HG02852 (cell line): ENCODE measurements at regions not wholly inside any gene's neighbourhood (a gene's known extent, or its start where the extent isn't known, plus 50 kb on each side); places are given as distances from the start of the nearest gene placed in this dataset.
"Not testable (repeated sequence)": the region's sequence is repeated elsewhere in the genome, so short reads cannot be mapped to it uniquely, and the experiment has no call there.

ENCODE experiments used
- ATAC-seq: cut with Tn5 transposase; IDR thresholded peaks from one replicate; pipeline ENCODE4 v1.9.1; 2021; ENCODE audit warnings: mild to moderate bottlenecking, moderate library complexity; ENCODE audit not compliant: unreplicated experiment

DNA sequence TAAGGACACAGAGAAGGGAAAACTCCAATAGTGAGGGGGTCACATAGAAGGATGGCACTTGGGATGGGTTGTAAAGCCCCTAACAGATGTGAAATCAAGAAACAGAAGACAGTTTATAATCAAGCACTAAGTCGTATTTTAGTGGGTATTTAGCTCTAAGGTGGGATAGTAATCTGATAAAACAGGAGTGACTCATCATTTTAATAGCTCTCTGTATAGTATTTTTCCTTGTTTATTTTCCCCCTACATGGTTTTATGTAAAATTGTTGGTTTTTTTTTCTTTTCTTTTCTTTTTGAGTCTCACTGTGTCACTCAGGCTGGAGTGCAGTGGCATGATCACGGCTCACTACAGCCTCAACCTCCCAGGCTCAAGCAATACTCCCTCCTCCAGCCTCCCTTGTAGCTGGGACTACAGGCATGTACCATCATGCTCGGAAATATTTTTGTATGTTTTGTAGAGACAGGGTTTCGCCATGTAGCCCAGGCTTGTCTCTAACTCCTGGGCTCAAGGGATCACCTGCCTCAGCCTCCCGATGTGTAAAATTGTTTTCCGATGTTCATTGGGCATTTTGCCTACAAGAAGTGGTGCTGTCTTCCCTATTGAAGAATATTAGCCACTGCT, 142.6 kb upstream of the SERPINE2 start:
- ATAC-seq: no peak

DNA sequence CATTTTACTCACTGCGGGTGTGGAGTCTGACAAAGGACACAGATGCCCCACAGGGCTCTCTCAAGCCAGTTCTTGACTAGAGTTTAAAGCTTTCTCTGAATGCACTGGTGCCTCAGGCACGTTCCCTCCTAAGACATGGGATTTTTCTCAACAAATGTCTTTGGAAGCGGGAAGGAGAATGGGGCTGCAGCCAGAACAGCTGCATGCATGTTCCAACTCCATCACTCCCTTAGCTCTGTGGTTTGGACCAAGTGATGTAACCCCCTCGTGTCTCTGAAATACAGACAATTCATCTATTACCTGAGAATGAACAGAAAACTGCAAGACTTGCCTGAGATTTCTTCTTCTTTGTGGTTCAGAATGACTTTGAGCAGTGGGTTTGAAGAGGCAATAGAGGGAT, 141.7 kb upstream of the SERPINE2 start:
- no peak for ATAC-seq

DNA sequence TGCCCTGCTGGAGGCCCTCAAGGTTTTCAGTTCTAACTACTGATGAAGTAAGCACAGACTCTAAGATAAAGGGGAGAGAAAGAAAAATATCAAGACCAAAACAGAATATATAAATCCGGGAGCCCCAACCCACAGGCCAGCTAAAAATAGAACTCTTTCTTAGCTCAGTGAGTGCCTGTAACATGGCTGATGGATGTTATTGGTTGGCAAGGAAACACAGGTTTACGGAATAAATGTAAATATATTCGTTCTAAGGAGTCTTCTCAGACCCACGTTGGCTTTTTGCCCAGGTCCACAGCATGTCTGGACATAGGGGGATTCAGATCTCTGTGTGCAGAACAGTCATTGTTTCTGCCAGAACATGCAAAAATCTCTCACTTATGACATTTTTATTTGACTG, 139.0 kb upstream of the SERPINE2 start:
- no peak for ATAC-seq

DNA sequence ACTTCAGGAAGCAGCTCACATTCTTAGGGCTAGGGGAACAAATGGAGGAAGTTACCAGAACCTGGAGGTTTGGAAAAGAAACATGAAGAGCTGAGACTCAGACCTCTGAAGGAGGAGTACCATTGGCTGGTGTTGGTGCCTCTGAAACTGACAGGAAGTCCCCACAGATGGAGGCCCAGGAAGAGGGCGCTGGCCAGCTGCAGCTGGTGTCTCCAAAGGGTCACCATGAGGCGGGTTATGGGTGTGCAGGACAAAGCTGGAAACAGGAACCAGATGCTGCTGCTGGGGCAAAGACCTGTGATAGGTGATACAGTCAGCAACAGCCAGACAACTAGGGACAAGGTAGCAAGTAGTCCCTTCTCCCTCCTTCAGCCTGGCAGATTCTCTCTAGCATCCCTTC, 136.5 kb upstream of the SERPINE2 start:
- ATAC-seq: no peak

DNA sequence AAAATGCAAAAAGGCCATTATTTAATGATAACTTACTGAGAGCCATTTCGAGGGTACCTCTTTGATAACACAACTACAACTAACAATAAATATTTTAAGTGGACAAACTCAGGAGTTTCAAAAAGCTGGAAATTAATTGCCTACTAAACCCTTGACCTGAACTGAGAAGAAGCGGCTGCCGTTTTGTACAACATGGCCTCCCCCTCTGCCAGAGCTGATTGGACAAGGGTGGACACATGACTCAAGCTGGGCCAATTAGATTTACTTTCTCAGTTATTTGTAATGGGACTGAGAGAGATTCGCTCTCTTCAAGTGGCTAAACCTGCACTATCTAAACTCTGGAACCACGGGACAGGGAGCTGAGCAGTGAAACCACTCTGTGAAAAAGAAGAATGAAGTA, 135.9 kb upstream of the SERPINE2 start:
- no peak for ATAC-seq

DNA sequence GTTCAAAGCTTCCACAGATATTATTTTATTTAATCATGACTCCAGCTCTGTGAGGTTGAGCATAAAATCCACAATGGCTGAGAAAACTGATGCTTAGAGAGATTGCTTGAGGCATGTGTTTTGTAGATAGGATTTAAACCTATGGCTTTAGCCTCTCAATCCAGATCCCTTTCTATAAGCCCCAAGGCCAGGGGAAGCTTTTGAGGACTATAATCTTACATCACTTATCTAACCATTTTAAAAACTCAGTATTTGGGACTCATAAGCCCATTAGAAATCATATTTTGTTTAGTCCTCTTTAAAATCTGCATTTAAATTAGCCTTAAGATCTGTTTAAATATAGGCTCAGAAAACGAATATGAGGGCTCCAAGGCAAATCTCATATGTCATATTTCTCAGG, 135.4 kb upstream of the SERPINE2 start:
- ATAC-seq: no peak

DNA sequence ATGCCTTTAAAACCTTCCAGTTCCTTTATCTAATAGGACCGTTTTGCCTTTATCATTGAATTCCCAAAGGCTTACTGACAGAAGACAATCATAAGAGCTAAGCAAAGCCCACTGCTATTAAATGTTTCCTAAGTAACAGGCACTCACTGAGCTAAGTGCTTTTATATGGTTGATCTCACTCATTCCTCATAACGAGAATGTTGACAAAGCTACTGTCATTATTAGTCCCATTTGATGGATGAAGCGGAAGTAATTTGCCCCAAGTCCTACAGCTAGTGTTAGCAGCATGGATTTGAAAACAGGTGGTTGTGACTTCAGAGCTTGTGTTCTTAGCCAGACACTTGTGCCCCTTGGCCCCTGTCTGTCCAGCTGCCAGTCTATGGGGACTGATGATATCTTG, 134.8 kb upstream of the SERPINE2 start:
- ATAC-seq: no peak

DNA sequence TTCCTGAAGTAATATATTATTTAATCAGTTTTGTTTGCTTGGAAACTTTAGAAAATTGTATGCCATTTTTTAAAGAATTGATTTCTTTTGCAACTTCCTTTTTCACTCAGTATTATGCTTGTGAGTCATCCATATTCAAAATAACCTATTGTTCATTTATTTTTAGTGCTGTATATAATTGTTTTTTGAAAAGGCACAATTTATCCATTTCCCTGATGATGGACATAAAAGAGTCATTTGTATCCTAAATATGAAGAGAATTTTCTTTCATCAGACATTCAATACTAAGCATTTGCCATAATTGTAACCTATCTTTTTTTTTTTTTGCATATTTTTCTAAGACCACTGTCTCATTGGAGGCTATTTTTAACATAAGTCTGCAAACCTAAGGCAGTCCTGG, 134.1 kb upstream of the SERPINE2 start:
- ATAC-seq: no peak

DNA sequence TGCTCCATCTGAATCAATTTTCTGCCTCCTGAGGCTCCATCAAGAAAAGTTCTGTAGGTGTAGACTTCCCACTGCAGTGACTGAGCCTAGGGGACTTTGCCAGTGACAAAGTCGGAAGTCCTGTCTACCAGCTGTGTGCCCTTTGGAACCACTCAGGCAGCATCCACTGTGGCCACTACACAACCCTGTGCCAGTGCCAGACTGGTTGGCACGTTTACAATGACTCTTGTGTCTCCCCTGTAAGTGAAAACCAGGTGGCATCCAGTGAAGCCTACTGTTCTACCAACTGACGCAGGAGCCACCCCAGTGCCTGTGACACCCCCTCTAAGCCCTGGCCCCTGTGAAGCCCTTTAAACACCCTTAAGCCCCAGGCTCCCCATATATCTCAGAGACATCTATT, 132.1 kb upstream of the SERPINE2 start:
- no peak for ATAC-seq

DNA sequence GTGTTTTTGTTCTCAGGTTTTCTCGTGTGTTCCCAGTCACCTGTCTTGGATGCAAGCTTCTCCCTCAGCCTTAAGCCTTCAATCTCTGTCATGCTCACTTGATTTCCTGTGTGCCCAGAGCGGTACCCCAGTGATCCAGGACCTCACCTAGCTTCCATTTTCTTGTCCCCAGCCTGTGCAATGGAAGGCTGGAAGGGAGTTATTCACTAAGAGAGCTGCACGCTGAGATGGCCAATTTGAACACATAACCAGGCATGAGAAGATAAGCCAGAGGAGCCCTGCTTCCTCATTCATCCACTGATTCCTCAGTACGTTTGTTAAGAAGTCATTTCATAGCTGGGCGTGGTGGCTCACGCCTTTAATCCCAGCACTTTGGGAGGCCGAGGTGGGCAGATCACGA, 130.8 kb upstream of the SERPINE2 start:
- ATAC-seq: no peak

DNA sequence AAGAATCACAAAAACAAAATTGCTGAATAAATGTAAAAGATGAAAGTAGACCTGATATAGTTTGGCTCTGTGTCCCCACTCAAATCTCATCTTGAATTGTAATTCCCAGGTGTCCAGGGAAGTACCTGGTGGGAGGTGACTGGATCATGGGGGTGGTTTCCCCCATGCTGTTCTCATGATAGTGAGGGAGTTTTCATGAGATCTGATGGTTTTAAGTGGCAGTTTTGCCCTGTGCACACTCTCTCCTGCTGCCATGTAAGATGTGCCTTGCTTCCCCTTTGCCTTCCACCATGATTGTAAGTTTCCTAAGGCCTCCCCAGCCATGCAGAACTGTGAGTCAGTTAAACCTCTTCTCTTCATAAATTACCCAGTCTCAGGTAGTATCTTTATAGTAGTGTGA, 128.7 kb upstream of the SERPINE2 start:
- ATAC-seq: not testable (repeated sequence)

DNA sequence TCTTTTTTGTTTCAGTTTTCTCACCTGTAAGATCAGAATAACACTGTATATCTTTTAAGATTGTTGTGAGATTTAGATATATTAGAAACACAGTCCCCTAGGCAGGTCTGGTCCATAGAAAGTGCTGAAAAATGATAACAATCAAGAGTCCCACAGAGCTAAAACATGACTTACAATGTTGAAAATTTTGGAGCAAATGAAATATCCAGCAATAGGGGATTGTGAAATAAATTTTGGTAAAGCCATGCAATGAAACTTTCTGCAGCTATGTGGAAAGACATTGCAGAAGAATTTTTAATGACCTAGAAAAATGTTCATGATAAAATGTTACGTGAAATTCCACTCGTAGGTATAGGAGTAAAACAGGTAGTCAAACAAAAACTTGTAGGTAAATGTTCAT, 127.6 kb upstream of the SERPINE2 start:
- no peak for ATAC-seq

DNA sequence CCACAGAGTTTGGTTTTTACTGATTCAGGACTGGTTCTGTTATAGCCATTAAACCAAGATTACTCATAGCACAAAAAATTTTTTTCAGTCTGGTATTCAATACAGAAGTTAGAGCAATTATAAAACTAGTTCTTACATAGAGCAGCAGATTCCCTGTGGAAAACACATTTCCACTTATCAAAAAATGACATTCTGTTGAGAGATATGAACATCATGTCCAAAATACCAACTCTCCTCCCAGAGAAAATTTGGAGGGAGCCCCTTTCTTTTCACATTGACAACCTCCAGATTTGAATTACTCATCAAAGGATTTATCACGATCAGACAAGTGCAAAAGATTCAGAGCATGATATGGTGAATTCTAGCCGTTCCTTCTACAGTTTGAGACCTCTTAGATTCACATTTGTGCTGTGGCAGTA, 126.8 kb upstream of the SERPINE2 start:
- no peak for ATAC-seq

DNA sequence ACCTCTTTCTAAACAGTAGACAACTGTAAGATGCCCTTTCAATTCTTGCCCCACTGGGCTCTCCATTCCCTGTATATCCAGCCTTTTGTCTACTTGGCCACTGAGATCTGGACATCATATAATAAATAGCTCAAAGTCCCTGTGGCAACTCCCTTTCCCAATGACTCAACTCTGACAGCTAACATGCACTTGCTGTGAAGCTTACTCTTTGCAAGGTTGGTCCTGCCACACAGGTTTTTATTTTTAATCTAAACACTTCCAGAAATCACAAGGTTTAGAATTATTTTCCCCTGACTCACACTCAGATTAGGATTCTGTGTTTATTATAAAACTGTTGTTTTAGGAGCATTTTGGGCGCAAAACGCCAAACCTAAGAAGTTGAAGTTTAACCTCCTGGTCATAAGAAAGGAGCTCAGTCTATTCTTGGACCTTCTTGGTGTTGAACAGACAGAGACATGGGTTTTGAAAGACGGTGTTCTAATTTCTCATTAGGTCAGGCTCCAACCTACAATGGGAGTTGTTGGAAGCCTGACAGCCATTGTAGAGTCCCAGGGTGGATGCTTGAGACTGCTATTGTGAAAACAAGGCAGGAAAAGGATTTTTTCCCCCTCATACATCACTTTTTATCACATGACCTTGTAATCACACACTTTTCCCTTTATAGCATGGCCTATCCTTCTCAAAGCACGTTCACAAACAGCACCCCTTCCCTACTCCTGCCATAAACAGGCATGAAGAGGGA, 124.7 kb upstream of the SERPINE2 start:
- no peak for ATAC-seq

DNA sequence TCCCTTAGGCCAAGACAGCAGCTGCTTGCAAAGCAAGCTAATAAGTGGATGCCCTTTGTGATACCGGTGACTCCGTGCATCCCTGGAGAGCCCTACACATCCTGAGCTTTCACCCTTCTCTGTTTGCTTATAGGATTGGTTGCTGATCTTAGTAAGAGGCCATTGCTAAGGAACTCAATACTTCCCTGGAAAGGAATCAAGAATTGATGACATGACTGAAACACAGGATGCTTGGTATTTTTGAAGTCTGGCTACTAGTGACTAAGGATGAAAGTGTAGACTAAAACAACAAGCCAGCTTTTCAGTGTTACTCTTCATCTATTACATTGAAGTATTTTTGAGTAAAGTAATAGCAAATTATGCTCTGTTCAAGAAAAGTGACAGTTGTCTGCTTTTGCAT, 123.0 kb upstream of the SERPINE2 start:
- no peak for ATAC-seq

DNA sequence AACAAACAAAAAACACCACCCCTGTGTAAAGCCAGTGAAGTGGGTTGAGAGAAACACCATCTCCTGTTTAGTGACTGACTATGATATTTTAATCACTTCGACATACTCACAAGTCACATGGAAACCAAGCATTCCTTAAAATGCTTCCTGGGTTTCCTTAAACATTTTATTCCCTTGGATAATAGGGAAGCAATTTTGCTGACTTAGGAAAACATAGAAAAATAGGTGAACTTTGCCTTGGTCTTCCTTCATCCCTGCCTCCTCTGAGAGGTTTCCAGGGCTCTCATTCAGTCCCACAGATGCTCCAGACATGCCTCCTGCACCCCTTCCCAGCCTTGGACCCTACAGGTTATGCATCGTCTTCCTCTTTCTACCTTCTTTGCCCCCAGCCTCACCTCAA, 122.6 kb upstream of the SERPINE2 start:
- ATAC-seq: no peak

DNA sequence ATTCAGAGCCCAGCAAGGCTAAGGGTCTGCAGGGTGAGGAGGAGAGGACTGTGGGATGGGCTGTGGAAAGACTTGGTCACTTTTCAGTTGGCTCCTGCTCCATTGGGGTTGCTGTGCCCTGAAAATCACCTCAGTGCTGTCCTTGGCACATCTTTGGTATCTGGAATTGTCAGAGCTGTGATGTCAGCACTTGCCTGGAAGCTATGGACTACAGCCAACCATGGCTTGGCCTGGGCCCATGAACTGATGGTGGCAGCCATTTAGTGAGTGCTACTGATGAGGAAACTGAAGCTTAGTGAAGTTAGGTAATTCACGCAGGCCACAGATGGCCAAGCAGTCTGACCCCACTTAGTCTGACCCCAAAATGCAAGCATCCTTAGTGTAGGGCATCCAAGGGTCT, 121.8 kb upstream of the SERPINE2 start:
- no peak for ATAC-seq

DNA sequence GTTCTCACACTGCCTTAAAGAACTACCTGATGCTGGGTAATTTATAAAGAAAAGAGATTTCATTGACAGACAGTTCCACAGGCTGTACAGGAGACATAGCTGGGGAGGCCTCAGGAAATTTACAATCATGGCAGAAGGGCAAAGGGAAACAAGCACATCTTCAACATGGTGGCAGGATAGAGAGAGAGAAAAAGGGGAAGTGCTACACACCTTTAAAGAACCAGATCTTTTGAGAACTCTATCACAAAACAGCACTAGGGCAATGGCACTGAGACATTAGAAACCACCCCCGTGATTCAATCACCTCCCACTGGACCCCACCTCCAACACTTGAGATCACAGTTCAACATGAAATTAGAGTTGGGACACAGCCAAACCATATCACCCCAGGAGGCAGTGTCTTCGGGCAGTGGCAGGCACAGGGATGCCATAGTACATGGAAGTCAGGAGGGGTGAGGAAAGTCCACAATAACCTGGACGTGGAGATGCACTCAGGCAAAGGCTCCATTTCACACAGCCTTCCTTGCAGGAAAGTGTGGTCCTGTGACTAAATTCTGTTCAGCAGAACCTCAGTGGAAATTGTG, 120.4 kb upstream of the SERPINE2 start:
- ATAC-seq: no peak

DNA sequence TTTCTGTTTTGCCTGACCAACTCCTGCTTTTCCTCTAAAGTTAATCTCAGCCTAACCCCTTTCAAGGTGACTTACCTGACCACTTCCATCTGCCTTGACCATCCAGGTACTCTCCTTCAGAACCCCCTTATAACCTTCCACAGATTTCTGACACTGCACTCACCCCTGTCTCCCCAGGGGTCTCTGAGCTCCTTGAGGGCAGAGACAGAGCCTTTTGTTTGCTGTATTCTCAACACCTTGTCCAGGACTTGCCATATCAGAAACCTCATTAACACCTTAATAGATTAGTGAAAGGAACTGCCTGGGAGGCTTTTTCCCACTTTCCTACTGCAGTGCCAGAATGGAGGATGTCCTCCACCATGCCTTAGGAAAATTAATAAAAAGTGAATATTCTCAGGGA, 119.7 kb upstream of the SERPINE2 start:
- ATAC-seq: no peak

DNA sequence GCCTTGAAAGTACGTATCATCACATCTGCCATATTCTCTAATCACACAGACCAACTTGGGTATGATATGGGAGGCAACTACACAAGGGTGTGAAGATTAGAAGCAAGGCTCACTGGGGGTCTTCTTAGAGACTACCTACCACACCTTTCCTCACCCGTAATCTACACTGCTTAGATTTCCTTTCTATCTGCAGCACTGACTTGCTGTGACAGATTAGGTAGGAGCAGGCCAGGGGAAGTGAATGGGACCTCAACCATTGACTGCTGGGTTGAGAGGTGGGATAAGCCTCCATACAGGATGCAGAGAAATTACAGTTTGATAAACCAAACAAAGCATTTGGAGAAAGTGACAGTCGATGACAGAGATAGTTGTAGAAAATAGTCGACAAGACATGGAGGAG, 119.0 kb upstream of the SERPINE2 start:
- no peak for ATAC-seq

DNA sequence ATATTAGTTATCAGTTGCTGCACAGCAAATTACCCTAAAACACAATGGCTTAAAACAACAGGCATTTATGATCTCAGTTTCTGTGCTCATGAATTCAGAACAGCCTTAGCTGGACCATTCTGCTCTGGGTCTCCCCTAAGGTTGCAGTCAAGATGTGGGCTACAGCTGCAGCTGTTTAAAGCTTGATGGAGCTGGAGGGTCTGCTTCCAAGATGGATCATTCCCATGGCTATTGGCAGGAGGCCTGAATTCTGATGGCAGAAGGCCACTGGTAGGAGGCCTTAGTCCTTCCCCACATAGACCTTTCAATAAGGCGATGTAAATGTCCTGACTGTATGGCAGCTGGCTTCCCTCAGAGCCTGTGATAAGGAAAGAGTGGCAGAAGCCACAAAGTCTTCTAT, 118.6 kb upstream of the SERPINE2 start:
- ATAC-seq: no peak

DNA sequence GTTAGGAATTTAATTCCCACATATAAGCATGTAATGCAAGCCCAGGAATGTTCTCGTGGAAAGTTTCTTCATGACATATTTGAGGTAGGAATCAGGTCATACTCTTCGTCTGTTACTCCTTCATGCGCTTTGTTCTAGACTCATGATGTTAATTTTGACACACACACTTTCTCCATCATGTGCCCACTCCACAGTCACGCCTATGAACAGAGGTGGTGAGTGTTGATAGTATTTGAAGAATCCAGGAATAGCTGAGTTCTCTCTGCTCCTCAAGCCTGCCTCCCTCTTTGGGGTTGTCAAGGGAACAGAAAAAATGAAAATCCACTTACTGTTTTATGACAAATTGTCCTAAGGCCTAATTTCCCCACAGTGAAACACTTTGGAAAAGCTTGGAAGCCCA, 117.3 kb upstream of the SERPINE2 start:
- ATAC-seq: no peak

DNA sequence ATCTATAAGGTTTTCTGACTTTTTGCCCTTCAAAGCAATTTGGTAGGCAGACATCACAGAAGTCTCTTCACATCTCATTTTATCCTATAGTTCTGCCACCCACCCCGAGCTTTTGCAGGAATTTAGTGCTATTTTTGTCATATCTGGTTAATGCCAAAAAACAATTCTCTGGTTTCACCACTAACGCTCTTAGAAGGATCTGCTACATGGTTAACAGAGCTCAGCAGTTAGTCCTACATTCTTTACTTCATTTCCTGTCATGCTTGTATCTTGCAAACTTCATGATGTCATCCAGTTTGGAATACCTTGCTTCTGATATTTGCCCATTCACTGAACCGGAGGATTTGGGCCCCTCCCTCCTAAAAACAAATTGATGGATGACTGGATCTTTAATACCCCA, 116.8 kb upstream of the SERPINE2 start:
- no peak for ATAC-seq
